DND-41 (cell line): ENCODE measurements at regions not wholly inside any gene's neighbourhood (a gene's known extent, or its start where the extent isn't known, plus 50 kb on each side); places are given as distances from the start of the nearest gene placed in this dataset.

Source experiments
- CTCF ChIP-seq: IDR thresholded peaks from 2 replicates; pipeline ENCODE4 v1.5.1; 2012; ENCODE audit warnings: borderline replicate concordance, low read length, moderate library complexity, mild to moderate bottlenecking; ENCODE audit not compliant: poor library complexity, severe bottlenecking; ENCODE audit errors: extremely low read depth
- EZH2 ChIP-seq: IDR thresholded peaks from 3 replicates; pipeline ENCODE4 v1.6.1; 2012; ENCODE audit warnings: borderline replicate concordance, low read depth, mild to moderate bottlenecking, moderate library complexity, low read length, inconsistent platforms; ENCODE audit not compliant: severe bottlenecking

- TF ChIP-seq CTCF: no peak
- TF ChIP-seq EZH2: no peak
Measured at GRCh38 chr18:60981682-60982328, 351.4 kb upstream of the CDH20 start.
